Stimulated activated CD8-positive, alpha-beta memory T cell treated with anti-CD3 and anti-CD28 coated beads, Interleukin-12 subunit alpha, Interleukin-12 subunit beta, amount 100 ng/mL, for 4 hours (primary cell): ENCODE measurements at regions not wholly inside any gene's neighbourhood (a gene's known extent, or its start where the extent isn't known, plus 50 kb on each side); places are given as distances from the start of the nearest gene placed in this dataset.

Source experiments
- DNase-seq: peaks from one replicate; pipeline ENCODE4 v3.0.0-alpha.2; 2020; ENCODE audit warnings: low read depth

DNA sequence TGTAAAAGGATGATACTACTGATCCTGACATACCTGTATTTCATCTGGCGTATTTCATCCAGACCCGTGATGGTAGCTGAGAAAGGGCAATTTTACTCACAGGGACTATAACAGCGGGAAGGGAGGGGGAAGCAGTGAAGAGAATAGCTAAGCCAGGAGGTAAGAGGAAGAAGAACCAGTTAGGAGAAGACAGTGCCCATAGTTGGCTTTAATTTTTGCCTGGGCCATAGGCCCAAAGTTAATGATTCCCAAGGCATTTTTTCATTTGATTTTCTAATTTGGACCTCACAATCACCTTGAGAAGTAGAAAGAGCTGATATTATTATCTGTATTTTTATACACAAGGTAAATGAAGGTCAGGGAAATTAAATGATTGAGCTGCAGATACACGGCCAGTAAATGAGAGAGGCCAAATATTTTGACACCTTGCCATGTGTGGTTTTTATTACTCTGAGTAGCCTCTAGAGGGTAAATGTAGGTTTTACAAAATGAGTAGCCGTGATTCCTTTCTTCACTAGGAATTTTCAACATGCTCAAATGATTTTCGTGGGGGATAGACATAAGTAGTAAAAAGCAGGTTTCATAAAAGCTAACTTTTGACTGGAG lies 382.2 kb downstream of the FUT8 start:
- no peak for DNase-seq

DNA sequence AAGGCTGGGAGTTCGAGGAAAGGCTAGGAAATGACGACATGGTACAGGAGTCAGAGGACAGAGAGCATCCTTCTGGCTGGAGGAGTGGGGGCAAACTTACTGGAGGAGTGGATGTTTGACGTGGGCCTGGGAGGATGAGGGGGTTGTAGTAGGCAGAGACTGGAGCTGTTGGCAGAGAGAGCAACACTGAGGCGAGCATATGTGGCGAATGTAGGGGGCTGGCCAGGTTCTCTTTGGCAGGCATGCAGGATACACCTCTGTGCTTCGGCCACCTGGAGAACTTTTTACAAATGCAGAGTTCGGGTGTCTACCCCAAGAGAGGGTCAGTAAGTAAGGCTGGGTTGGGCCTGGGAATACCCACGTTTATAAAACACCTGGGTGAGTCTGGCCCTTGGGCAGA lies 385.7 kb downstream of the FUT8 start:
- no peak for DNase-seq

GRCh38 chr14:65800694-65801093 lies 388.2 kb downstream of the FUT8 start:
- DNase-seq = no peak

DNA sequence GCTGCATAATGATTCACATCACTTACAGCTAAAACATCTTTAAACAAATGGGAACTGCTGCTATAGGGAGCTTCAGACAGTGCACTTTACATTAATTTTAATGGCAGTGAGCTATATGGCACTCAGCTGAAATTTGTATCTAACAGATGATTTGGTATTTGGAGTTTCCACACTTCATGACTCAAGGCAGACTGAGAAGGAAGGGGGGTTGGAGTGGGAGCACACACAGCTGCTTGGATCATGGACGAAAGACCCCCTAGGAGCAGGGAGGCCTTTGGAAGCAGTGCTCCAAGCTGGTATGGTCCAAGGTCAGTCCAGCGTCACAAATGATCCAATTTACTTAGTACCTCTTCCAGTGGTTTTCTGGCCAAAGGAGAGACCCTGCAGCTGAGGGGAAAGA lies 389.7 kb downstream of the FUT8 start:
- DNase-seq = no peak

- DNase-seq = no peak
Observed at GRCh38 chr14:65803885-65804284, 391.4 kb downstream of the FUT8 start.

DNA sequence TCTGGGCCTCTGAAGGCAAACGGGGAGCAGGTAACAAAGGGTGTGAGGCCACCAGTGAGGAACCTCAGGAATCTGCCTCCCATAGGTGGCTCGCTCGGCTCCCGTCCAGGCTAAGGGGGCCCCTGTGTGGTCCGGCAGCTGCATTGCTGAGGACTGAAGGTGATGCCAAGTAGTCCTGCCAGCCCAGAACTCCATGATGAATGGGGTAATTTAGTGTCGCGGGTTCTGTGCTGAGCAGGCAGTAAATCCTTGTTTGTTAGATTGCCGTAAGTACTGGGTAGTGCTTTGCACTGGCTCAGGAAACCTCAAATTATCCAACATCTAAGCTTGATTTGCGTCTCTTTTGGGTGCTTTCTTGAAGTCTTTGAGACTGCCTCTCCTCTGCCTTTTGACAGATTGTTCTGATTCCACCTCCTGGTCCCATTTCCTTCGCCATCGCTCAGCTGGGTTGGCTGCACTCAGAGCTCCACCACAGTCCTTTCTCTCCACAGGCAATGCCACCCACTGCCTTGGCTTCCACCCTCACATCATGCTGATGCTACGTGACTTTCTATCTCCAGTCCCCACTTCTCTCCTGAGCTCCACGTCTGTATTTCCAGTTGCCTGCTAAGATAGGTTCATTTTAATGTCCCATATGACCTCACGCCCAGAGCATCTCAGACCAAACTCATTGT lies 392.0 kb downstream of the FUT8 start:
- DNase-seq = no peak

- no peak for DNase-seq
Observed at GRCh38 chr14:65805113-65805473, 392.6 kb downstream of the FUT8 start.

DNA sequence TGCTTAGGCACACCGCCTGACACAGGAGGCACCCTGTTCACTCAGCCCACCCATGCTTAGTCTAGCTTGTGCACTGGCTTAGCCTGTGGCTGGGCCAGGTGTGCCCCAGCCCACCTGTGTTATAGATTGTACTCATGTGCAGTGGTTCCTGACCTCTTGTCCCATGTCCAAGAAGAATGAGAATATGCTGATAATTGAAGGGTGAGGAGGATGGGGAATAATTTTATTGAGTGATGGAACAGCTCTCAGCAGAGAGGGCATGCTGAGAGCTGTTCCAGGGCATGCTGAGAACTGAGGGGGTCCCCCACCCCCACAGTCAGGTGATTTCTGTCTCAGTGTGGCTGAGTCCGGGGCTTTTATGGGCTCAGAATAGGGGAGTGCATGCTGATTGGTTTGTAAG lies 395.9 kb downstream of the FUT8 start:
- no peak for DNase-seq

GRCh38 chr14:65810322-65810721 lies 397.8 kb downstream of the FUT8 start:
- DNase-seq = no peak

- no peak for DNase-seq
Observed at GRCh38 chr14:65813760-65814384, 401.3 kb downstream of the FUT8 start.

DNA sequence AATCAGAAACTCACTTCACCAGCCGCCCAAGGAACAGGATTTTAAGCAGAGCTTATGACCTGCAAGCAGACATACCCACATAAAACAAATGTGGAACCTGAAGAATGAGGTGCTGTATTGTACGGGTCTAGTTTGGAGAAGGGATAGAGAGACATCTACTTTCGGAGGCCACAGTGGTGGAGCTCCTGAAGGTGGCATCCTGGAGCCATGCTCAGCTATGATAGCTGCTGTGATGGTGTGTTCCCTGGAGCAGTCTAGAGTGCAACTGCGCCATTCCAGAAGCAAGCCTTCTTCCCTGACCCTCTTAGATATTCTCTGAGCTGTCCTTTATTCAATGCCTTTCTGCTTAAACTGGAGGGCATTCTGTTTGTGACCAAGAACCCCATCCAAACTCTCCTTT lies 402.6 kb downstream of the FUT8 start:
- no peak for DNase-seq

DNA sequence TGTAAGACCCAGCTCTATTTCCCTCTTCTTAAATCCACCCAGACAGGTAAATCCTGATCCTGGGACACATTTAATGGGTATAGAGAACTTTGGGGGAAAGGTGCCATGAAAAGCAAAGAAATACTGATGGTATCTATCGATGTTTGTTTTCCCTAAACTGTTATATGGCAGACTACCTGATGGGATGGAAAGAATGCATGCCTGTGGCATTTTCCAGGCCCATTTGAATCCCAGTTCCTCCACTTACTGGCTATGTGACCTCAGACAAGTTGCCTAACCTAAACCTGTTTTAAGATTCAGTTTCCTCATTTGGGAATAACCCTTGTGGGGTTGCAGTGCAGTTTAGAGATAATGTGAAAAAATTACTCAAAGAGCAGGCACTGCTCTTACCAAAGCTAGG lies 404.5 kb downstream of the FUT8 start:
- no peak for DNase-seq

DNA sequence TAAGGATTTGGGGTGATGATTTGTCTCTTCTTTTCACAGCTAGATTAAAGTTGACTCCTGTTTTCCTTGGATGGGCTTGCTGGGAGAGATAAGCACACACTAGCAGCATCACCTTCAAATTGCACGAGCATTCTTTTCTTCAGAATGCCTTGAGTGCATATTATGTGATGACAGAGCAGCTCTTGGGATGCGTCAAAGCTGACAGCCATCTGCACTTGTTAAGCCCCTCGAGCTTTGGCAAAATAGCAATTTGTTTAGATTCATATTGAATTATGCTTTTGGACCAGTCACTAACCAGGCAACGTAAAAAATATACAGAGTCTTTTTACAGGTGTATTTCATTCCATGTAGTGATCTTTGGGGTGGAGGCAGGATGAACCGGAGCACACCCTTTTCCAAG lies 407.0 kb downstream of the FUT8 start:
- no peak for DNase-seq

- no peak for DNase-seq
Observed at GRCh38 chr14:65821224-65821753, 408.8 kb downstream of the FUT8 start.

DNA sequence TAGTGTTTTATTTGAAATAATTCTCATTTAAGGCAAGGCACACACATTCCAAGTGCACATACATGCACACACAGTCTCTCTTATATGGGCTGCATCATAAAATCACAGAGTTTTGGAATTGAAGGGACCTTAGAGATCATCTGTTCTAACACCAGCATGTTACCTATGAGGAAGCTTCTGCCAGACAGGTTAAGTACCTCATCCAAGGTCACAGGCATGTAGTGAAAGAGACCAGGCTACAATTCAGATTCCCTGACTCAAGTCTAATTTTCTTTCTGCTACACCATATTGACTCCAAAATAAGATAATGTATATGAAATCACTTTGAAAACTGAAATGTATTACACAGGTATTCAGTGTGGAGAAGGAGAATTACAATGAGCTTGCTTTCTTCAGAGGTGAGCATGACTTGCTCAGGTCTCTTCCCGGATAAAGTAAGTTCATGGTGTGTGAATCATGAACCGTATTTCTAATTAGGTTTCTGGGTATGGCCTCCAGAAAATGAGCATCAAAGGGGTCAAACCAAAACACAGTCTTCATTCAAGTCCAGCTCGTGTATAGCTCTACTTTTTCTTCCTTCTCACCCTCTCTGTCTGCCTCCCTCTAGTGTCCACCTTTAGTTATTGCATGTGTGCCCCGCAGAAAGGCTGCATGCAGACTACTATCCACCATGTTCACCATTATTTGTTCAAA lies 411.9 kb downstream of the FUT8 start:
- peak; percentile 13 for DNase-seq

DNA sequence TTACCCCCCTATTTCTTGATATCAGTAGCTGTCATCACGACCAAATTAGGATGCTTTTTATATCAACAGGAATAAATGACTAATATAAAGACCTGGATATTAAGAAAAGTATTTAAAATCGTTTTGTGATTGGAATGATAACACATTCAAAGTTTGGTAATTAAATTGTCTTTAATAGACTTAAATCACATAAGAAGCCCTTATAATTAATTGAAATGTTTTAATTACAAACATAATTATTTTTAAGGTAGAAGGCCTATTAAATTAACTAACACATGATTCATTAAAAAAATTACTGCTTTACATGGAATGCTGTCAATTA lies 412.4 kb downstream of the FUT8 start:
- DNase-seq = no peak

DNA sequence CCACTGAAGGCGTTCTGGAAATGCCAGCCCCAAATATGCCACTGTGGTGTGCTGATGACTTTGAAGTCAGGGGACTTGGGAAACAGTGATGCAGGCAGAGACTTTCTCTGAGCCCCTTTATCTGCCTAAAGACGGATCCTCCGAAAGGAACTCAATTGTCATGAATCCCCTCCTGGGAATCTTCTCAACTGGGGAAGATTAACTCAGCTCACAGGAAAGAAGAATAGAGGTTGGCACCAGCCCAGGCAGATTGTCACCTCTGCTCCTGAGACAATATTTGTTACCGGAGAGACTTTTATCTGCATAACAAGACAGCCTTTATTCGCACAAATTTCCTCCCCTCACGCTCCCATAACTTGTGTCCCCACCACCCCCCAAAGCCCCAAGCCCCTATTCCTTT lies 414.4 kb downstream of the FUT8 start:
- DNase-seq = no peak

DNA sequence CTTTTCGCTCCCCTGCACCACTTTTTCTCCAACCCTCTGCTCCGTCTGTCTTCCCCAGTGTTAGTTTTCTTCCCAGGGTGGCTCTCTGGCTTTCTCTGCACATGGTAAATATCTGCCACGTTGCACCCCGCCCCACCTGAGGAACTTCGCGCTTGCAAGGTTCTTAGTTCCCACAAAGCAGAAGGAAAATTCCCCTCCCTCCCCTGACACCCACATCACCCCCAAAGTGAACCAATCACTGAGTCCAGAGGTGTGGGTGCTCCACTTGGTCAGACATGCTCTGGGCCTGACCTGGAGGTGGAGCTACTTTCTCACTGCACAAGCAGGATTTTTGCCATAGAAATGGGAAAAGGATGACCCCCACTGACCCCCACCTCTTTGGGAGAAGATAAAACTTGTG lies 415.0 kb downstream of the FUT8 start:
- DNase-seq = no peak

DNA sequence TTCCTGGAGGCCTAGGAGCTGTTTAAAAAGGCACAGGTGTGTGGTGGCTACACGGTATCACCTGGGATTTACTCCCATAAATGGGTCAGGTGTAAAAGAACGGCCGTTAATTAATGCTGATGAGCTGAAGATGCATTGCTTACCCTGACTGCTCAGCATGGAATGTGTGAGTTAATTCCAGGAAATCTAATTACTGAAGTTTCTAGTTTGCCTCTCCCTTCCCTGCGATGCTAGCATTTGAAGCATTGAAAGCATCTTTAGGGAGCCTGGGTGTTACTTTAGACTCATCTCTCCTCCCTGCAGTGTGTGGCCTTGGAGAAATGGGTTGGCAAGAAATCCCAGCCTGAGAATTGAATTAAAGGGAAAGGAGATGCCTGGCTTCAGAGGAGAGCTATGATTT lies 415.9 kb downstream of the FUT8 start:
- DNase-seq = no peak

DNA sequence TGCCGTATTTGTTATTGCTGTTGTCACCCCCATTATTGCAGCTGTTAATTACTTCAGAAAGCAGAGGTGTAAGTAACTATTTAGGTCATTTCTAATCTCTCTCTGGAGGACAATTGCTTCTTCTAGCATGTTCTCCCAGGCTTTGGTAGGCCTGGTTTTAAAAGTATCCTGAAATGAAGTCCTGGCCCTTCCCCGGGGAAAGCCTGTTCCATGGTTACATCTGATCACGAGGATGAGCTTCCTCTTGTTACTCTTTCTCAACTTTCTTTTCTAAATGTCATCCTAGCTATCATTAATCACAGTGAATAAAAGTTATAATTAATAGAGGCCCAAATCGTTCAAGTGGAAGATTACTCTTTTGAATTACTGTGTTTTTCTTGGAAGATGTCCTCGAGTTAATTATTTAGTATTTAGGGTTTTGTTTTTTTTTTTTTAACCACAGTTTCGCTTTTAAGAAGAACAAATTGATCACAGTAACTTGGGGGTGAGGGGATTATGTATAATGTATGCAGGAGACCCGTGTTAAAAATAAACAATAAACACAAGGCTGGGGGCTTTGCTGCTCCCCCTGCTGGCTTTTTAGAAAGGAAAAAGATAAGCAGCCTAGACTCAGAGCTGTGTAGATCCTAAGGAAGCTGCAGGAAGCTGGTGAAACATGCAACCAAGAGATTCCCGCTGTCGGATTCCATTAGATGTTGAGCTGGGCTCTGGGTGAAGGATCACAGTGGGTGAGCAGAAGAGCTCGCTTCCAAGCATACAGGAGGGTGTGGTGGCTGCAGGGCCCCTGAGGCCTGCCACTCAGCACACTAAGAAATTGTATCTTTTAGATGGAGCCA lies 420.1 kb downstream of the FUT8 start:
- DNase-seq = no peak

- DNase-seq = no peak
Observed at GRCh38 chr14:65833267-65833880, 420.8 kb downstream of the FUT8 start.

- DNase-seq = no peak
Observed at GRCh38 chr14:65834051-65834450, 421.5 kb downstream of the FUT8 start.
